ENCODE measurements at regions not wholly inside any gene's neighbourhood (a gene's known extent, or its start where the extent isn't known, plus 50 kb on each side); places are given as distances from the start of the nearest gene placed in this dataset.

GRCh38 chr10:131732631-131733127, 168.1 kb upstream of the PPP2R2D start:
- H3K4me1 ChIP-seq, result no peaks in the 10 kb centered on the region
- H3K9me3 ChIP-seq, result peaks cover 0 to 20% (median 0%) of the 10 kb centered on the region in 3 donors
- 80 to 94% methylated on average over 1 to 2 of the region's 5 CpGs for WGBS, 2 donors (ENCODE audit: low coverage in 1 of 2)
- no peak overlapping the region for H3K4me3 ChIP-seq
- no peaks in the 10 kb centered on the region for H3K36me3 ChIP-seq
- H3K27me3 ChIP-seq, result peaks cover 10% of the 10 kb centered on the region
- no peak for ATAC-seq
- no peak overlapping the region for H3K27ac ChIP-seq
- no peak for TF ChIP-seq EP300 (IDR thresholded peaks at IDR 0.05)
- TF ChIP-seq CTCF (IDR thresholded peaks at IDR 0.05), result no peak
- no peak for TF ChIP-seq POLR2AphosphoS5 (IDR thresholded peaks at IDR 0.05)
- TF ChIP-seq POLR2A (IDR thresholded peaks at IDR 0.05), result no peak

GRCh38 chr10:131733596-131733995, 167.2 kb upstream of the PPP2R2D start:
- Histone ChIP-seq H3K9me3 (peaks cover 0 to 20% (median 0%) of the 10 kb centered on the region in 3 donors), H3K4me3 (no peak overlapping the region), H3K27ac (no peak overlapping the region), H3K27me3 (peaks cover 18% of the 10 kb centered on the region), H3K36me3 (no peaks in the 10 kb centered on the region), H3K4me1 (no peaks in the 10 kb centered on the region)
- WGBS, 2 donors (ENCODE audit: low coverage in 1 of 2), result 75% methylated on average over 2 of the region's 10 CpGs; no CpG with 5 or more reads in 1 of the 2 donors
- no peak for ATAC-seq
- TF ChIP-seq POLR2AphosphoS5 (IDR thresholded peaks at IDR 0.05) (no peak), EP300 (IDR thresholded peaks at IDR 0.05) (no peak), CTCF (IDR thresholded peaks at IDR 0.05) (no peak), POLR2A (IDR thresholded peaks at IDR 0.05) (no peak)

GRCh38 chr10:131735577-131735976, 165.2 kb upstream of the PPP2R2D start:
- WGBS, 2 donors (ENCODE audit: low coverage in 1 of 2), result 75 to 86% methylated on average over 8 to 10 of the region's 10 CpGs
- no peaks in the 10 kb centered on the region for H3K36me3 ChIP-seq
- H3K9me3 ChIP-seq, result peaks cover 0 to 20% (median 0%) of the 10 kb centered on the region in 3 donors
- peaks cover 18% of the 10 kb centered on the region for H3K27me3 ChIP-seq
- H3K4me3 ChIP-seq, result no peak overlapping the region
- TF ChIP-seq POLR2A (IDR thresholded peaks at IDR 0.05) (no peak), EP300 (IDR thresholded peaks at IDR 0.05) (no peak), CTCF (IDR thresholded peaks at IDR 0.05) (no peak), POLR2AphosphoS5 (IDR thresholded peaks at IDR 0.05) (no peak)
- H3K4me1 ChIP-seq, result no peaks in the 10 kb centered on the region
- H3K27ac ChIP-seq, result no peak overlapping the region
- no peak for ATAC-seq

- WGBS, 2 donors (ENCODE audit: low coverage in 1 of 2), result 81 to 100% methylated on average over 3 to 5 of the region's 12 CpGs
- no peak for ATAC-seq
Measured at GRCh38 chr10:131736321-131736980, 164.4 kb upstream of the PPP2R2D start.

More at GRCh38 chr10:131736321-131736980, 164.4 kb upstream of the PPP2R2D start:
- no peaks in the 10 kb centered on the region for H3K4me1 ChIP-seq
- peaks cover 18% of the 10 kb centered on the region for H3K27me3 ChIP-seq
- H3K36me3 ChIP-seq, result no peaks in the 10 kb centered on the region
- H3K27ac ChIP-seq, result no peak overlapping the region
- H3K9me3 ChIP-seq, result peaks cover 0 to 20% (median 0%) of the 10 kb centered on the region in 3 donors
- no peak overlapping the region for H3K4me3 ChIP-seq
- TF ChIP-seq EP300 (IDR thresholded peaks at IDR 0.05), result no peak
- TF ChIP-seq POLR2A (IDR thresholded peaks at IDR 0.05), result no peak
- TF ChIP-seq CTCF (IDR thresholded peaks at IDR 0.05), result no peak
- no peak for TF ChIP-seq POLR2AphosphoS5 (IDR thresholded peaks at IDR 0.05)

Data from gastroesophageal sphincter (tissue), 4 donors.